ENCODE measurements at regions not wholly inside any gene's neighbourhood (a gene's known extent, or its start where the extent isn't known, plus 50 kb on each side); places are given as distances from the start of the nearest gene placed in this dataset.
"Not testable (repeated sequence)": the region's sequence is repeated elsewhere in the genome, so short reads cannot be mapped to it uniquely, and the experiment has no call there.

GRCh38 chr5:18576586-18576985 is 942.3 kb downstream of the TAF11L14 start:
- no peak overlapping the region for H3K27ac ChIP-seq (replicated peaks)
- DNase-seq = no peak
- no peaks in the 10 kb centered on the region for H3K27me3 ChIP-seq (ENCODE audit: low read depth)
- no peaks in the 10 kb centered on the region for H3K36me3 ChIP-seq
- H3K9me3 ChIP-seq (replicated peaks) = peaks cover 2% of the 10 kb centered on the region
- TF ChIP-seq CTCF (IDR thresholded peaks at IDR 0.05; ENCODE audit: borderline replicate concordance) = no peak
- intact Hi-C loops (cut with micrococcal nuclease) = no loop called here
- H3K4me3 ChIP-seq = no peak overlapping the region
- no peaks in the 10 kb centered on the region for H3K4me1 ChIP-seq

- peaks cover 8% of the 10 kb centered on the region for H3K9me3 ChIP-seq (replicated peaks)
- H3K27me3 ChIP-seq (ENCODE audit: low read depth) = no peaks in the 10 kb centered on the region
- H3K36me3 ChIP-seq = no peaks in the 10 kb centered on the region
- H3K27ac ChIP-seq (replicated peaks) = no peak overlapping the region
- TF ChIP-seq CTCF (IDR thresholded peaks at IDR 0.05; ENCODE audit: borderline replicate concordance) = no peak
- H3K4me3 ChIP-seq = no peak overlapping the region
- intact Hi-C loops (cut with micrococcal nuclease) = no loop called here
- no peaks in the 10 kb centered on the region for H3K4me1 ChIP-seq
- no peak for DNase-seq
Observed at GRCh38 chr5:18601185-18601584, 966.9 kb downstream of the TAF11L14 start.

GRCh38 chr5:18602402-18602801 is 968.1 kb downstream of the TAF11L14 start:
- TF ChIP-seq CTCF (IDR thresholded peaks at IDR 0.05; ENCODE audit: borderline replicate concordance) = no peak
- H3K9me3 ChIP-seq (replicated peaks) = peaks cover 8% of the 10 kb centered on the region
- no peaks in the 10 kb centered on the region for H3K4me1 ChIP-seq
- H3K27me3 ChIP-seq (ENCODE audit: low read depth) = no peaks in the 10 kb centered on the region
- H3K27ac ChIP-seq (replicated peaks) = no peak overlapping the region
- H3K36me3 ChIP-seq = no peaks in the 10 kb centered on the region
- DNase-seq = no peak
- no peak overlapping the region for H3K4me3 ChIP-seq
- intact Hi-C loops (cut with micrococcal nuclease) = no loop called here

GRCh38 chr5:18605186-18605585 is 970.9 kb downstream of the TAF11L14 start:
- Histone ChIP-seq H3K4me3 (no peak overlapping the region), H3K9me3 (replicated peaks) (no peaks in the 10 kb centered on the region)

GRCh38 chr5:18607570-18607969 is 973.3 kb downstream of the TAF11L14 start:
- Histone ChIP-seq H3K36me3 (no peaks in the 10 kb centered on the region), H3K27ac (replicated peaks) (no peak overlapping the region), H3K4me1 (no peaks in the 10 kb centered on the region), H3K27me3 (ENCODE audit: low read depth) (no peaks in the 10 kb centered on the region), H3K9me3 (replicated peaks) (peaks cover 10% of the 10 kb centered on the region), H3K4me3 (no peak overlapping the region)
- no peak for TF ChIP-seq CTCF (IDR thresholded peaks at IDR 0.05; ENCODE audit: borderline replicate concordance)
- intact Hi-C loops (cut with micrococcal nuclease) = no loop called here
- no peak for DNase-seq

More at GRCh38 chr5:18605186-18605585, 970.9 kb downstream of the TAF11L14 start:
- Histone ChIP-seq H3K27me3 (ENCODE audit: low read depth) (no peaks in the 10 kb centered on the region), H3K27ac (replicated peaks) (no peak overlapping the region), H3K4me1 (no peaks in the 10 kb centered on the region), H3K36me3 (no peaks in the 10 kb centered on the region)
- DNase-seq = no peak
- TF ChIP-seq CTCF (IDR thresholded peaks at IDR 0.05; ENCODE audit: borderline replicate concordance) = no peak
- intact Hi-C loops (cut with micrococcal nuclease) = no loop called here

GRCh38 chr5:18617191-18617590 is 982.9 kb downstream of the TAF11L14 start:
- H3K4me3 ChIP-seq; DNase-seq; intact Hi-C loops (cut with micrococcal nuclease); H3K4me1 ChIP-seq; H3K27ac ChIP-seq (replicated peaks); H3K36me3 ChIP-seq; H3K27me3 ChIP-seq (ENCODE audit: low read depth): not testable (repeated sequence)
- peaks cover 33% of the 10 kb centered on the region for H3K9me3 ChIP-seq (replicated peaks)

Data from left ventricle myocardium inferior (tissue), 1 donor.